ENCODE measurements at regions not wholly inside any gene's neighbourhood (a gene's known extent, or its start where the extent isn't known, plus 50 kb on each side); places are given as distances from the start of the nearest gene placed in this dataset.

DNA sequence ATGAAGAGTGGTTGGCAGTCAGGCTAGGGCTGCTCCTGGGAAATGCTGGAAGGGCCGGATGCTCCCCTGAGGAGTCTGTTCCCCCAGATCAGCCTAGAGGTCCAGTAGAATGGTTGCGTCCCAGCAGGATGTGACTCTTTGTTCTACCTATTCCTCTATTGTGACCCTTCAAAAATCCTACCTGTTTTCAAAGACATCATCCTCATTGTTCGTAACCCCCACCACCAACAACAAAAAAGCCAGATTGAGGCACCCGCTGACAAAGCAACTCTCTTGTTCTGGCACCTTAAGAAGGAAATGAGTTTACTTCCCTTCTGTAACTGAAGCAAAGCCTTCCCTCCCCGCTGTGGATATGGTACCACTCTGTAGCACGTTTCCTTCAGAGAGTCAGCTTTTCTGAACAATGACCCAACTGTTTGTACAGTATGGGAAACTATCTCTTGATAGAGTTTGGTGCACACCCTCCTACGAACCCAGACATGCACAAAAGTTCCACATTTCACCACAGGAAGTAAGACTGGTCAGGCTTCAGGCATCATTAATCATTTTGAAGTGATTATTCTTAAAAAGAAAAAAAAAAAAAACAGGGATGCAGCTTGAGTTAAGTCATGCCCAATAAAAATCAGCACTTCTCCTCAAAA is 207.2 kb downstream of the ENC1 start:
- Histone ChIP-seq H2AFZ (peak overlapping the region; percentile 39; the same call in 1 of the 2 replicates), H3K4me3 (0 out of 2 replicates have a peak overlapping the region, but pooled peaks have one; percentile 0), H3K79me2 (replicated peaks; ENCODE audit: insufficient read depth) (no peaks in the 10 kb centered on the region), H3F3A (replicated peaks; ENCODE audit: low read depth) (no peaks in the 10 kb centered on the region), H3K27me3 (ENCODE audit: insufficient read depth) (no peaks in the 10 kb centered on the region), H3K4me2 (peak overlapping the region; percentile 70), H3K36me3 (ENCODE audit: insufficient read depth) (no peaks in the 10 kb centered on the region), H3K9me2 (ENCODE audit: insufficient read depth) (no peaks in the 10 kb centered on the region), H4K20me1 (replicated peaks; ENCODE audit: insufficient read depth) (no peaks in the 10 kb centered on the region), H3K27ac (ENCODE audit: low read depth) (no peak overlapping the region), H3K4me1 (ENCODE audit: insufficient read depth) (peaks cover 25% of the 10 kb centered on the region)
- peak; percentile 30 for DNase-seq (ENCODE audit: low spot score)
- no peak overlapping the region for H3K27ac Mint-ChIP-seq
- H3K9me3 Mint-ChIP-seq, result peaks cover 36% of the 10 kb centered on the region
- H3K4me3 Mint-ChIP-seq, result 0 out of 3 replicates have a peak overlapping the region, but pooled peaks have one; percentile 24
- H3K27me3 Mint-ChIP-seq (ENCODE audit: insufficient read depth, low read depth, poor library complexity), result no peaks in the 10 kb centered on the region
- peaks cover 22% of the 10 kb centered on the region for H3K36me3 Mint-ChIP-seq (ENCODE audit: low read depth)
- peak; percentile 94 for ATAC-seq
- H3K4me1 Mint-ChIP-seq, result peaks cover 23% of the 10 kb centered on the region
- TF ChIP-seq CREB1 (CRISPR knock-in tag; IDR thresholded peaks at IDR 0.05; ENCODE audit: low read depth), result no peak
- TF ChIP-seq STAT1 (IDR thresholded peaks at IDR 0.05; ENCODE audit: unreplicated experiment), result no peak
- TF ChIP-seq ZNF462 (CRISPR knock-in tag; IDR thresholded peaks at IDR 0.05), result peak; percentile 70; the same call in 1 of the 2 replicates
- TF ChIP-seq EZH2phosphoT487 (IDR thresholded peaks at IDR 0.05; ENCODE audit: unreplicated experiment), result no peak
- no peak for TF ChIP-seq CTCF (conservative IDR thresholded peaks at IDR 0.05; ENCODE audit: low read depth in 2 of 2)
- no peak for TF ChIP-seq JUNB (IDR thresholded peaks at IDR 0.05; ENCODE audit: unreplicated experiment)
- TF ChIP-seq, protein P1, sequence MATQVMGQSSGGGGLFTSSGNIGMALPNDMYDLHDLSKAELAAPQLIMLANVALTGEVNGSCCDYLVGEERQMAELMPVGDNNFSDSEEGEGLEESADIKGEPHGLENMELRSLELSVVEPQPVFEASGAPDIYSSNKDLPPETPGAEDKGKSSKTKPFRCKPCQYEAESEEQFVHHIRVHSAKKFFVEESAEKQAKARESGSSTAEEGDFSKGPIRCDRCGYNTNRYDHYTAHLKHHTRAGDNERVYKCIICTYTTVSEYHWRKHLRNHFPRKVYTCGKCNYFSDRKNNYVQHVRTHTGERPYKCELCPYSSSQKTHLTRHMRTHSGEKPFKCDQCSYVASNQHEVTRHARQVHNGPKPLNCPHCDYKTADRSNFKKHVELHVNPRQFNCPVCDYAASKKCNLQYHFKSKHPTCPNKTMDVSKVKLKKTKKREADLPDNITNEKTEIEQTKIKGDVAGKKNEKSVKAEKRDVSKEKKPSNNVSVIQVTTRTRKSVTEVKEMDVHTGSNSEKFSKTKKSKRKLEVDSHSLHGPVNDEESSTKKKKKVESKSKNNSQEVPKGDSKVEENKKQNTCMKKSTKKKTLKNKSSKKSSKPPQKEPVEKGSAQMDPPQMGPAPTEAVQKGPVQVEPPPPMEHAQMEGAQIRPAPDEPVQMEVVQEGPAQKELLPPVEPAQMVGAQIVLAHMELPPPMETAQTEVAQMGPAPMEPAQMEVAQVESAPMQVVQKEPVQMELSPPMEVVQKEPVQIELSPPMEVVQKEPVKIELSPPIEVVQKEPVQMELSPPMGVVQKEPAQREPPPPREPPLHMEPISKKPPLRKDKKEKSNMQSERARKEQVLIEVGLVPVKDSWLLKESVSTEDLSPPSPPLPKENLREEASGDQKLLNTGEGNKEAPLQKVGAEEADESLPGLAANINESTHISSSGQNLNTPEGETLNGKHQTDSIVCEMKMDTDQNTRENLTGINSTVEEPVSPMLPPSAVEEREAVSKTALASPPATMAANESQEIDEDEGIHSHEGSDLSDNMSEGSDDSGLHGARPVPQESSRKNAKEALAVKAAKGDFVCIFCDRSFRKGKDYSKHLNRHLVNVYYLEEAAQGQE (IDR thresholded peaks at IDR 0.05; ENCODE audit: unreplicated experiment), result no peak

All from GM23338 (cell line).